HS-5 (cell line): ENCODE measurements at regions not wholly inside any gene's neighbourhood (a gene's known extent, or its start where the extent isn't known, plus 50 kb on each side); places are given as distances from the start of the nearest gene placed in this dataset.

ENCODE experiments used
- DNase-seq: peaks from one replicate; pipeline ENCODE4 v3.0.0-alpha.2; 2012; ENCODE audit warnings: low read depth

- no peak for DNase-seq
Observed at GRCh38 chr12:74816398-74817175, 279.0 kb downstream of the ATXN7L3B start.

DNA sequence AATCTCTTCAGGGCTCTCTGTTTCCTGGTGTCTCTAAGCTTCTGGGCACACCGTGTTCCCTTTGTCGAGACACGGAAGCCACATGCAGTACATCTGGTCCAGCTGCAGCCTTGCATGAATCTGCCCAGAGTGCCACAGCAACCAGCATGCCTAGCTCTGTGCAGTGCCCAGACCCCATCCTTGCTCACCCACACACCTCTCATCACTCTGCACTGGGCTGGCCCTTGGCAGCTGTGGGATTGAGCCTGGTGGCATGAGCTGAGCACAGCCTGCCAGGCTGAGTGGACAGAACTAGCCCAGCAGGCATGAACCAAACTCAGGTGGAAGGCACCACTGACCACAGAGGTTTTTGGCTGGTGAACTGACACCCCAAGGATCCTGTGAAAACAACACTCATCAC lies 279.9 kb downstream of the ATXN7L3B start:
- no peak for DNase-seq

- DNase-seq = no peak
Observed at GRCh38 chr12:74818412-74818811, 280.8 kb downstream of the ATXN7L3B start.

DNA sequence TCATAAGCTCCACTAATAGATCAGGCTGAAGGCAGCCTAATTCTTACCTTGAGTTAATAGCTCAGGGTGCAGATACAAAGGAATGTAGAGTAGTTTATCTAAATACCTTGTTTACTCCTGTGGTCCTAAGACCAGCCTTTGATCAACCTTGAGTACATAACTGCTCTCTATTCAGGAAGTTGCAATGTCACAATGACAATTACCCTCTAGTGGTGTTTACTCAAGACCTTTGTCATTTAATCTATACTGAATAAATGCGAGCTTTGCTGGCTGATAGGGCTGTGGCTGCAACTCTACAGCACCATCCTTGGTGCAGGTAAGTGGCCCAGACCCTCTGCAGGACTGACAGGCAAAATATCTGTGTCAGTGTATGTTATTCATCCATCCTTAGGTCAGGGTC lies 282.7 kb downstream of the ATXN7L3B start:
- no peak for DNase-seq

DNA sequence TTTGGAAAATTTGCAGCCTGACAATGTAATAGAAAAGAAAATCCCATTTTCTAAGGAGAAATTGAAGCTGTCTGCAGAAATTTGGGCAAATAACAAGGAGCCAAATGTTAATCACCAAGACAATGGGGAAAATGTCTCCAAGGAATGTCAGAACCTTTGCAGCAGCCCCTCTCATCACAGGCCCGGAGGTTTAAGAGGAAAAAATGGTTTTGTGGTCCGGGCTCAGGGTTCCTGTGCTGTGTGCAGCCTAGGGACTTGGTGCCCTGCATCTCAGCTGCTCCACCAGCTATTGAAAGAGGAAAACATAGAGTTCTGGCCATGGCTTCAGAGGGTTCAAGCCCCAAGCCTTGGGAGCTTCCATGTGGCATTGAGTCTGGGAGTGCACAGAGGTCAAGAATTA lies 298.9 kb downstream of the ATXN7L3B start:
- no peak for DNase-seq

GRCh38 chr12:74846116-74846515 lies 308.5 kb downstream of the ATXN7L3B start:
- no peak for DNase-seq

- no peak for DNase-seq
Observed at GRCh38 chr12:74847169-74847568, 309.5 kb downstream of the ATXN7L3B start.

DNA sequence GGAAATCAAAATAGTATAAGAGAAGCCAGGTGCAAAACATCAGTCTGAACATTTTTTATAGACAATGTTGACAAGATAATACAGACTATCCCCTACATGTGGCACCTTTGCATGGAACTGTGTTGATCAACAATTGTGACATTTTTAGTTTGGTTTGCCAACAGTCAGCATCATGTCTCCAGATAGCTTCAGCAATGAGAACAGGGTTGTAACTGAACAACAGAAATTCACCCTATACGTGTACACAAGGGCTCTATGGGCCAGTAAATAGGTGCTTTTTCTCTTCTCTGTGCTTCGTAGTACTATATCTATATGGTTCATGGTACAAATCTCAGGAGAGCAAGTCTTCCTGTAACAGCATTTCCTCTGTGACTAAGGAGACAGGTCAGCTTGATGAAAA lies 310.4 kb downstream of the ATXN7L3B start:
- DNase-seq = no peak

DNA sequence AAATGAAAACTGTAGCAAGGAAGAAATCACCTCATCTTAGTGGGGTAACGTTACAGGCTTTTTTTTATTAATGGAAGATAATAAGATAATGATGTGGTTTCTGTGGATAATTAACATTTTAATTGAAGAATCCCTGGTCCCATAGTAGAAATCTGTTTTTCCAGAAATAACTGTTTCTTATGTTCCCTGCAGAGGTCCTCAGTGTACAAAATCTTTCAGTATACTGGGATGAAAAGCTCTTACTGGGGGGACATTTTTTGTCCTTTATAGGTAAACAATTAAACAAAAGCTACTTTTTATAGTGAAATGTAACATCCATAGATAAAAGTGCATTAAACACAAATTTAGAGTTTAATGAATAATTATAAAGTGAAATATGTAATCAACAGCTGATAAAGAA lies 312.2 kb downstream of the ATXN7L3B start:
- no peak for DNase-seq

- DNase-seq = no peak
Observed at GRCh38 chr12:74871817-74872216, 334.2 kb downstream of the ATXN7L3B start.

DNA sequence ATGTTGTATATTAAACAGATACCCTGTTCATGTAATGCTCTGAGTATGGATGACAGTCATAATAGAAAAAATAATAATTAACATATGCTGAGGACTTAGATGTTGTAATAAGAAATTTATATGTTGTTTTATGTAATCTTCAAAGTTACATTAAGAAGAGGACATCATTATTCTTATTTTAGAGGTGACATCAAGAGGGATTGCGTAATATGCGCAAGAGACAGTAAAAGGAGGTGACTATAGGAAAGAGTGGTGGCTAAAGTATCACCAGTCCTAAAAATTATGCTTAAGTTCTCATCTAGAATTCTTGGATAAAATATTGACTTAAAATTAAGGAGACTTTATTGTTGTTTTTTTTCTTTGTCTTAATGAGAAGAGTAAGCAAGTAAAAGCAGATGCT lies 323.9 kb downstream of the KCNC2 start:
- DNase-seq = no peak

GRCh38 chr12:74889073-74889472 lies 320.6 kb downstream of the KCNC2 start:
- DNase-seq = no peak

GRCh38 chr12:74889563-74890236 lies 319.9 kb downstream of the KCNC2 start:
- peak; percentile 50 for DNase-seq

- peak; percentile 84 for DNase-seq
Observed at GRCh38 chr12:74890237-74890599, 319.4 kb downstream of the KCNC2 start.

- no peak for DNase-seq
Observed at GRCh38 chr12:74891083-74891668, 318.5 kb downstream of the KCNC2 start.

GRCh38 chr12:74892057-74892633 lies 317.5 kb downstream of the KCNC2 start:
- DNase-seq = no peak

- DNase-seq = no peak
Observed at GRCh38 chr12:74896186-74896585, 313.5 kb downstream of the KCNC2 start.

DNA sequence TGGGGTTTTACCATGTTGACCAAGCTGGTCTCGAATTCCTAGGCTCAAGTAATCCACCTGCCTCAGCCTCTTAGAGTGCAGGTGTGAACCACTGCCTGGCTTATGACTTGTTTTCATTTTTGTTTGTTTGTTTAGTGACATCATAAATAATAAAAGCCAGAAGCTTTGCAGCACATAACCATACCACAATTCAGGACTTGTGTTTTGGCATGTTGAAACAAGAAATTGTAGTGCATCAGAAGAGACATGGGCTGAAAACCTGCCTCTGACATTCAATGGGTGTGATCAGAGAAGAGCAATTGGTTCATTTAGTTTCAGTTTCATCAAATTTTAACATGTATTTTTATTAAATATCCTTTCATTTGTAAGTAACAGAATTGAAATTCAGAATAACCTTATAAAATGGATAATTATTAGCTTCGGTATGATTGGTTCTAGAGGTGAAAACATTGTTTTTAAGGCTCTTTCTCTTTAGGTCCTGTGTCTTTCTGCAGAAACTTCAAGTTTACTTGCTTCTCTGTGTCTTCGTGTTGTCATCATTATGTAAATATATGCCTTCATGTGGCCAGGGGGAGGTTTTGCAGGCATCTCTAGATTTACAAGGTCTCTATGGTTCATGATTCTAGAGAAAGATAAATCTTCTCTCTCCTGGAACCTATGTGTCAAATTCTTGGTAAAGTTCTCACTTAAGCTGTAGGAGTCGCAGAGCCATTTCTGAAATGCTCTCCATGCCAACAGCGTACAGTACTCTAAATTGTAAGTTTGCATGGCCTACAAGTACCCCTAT lies 312.0 kb downstream of the KCNC2 start:
- no peak for DNase-seq

GRCh38 chr12:74899031-74899829 lies 310.4 kb downstream of the KCNC2 start:
- no peak for DNase-seq

DNA sequence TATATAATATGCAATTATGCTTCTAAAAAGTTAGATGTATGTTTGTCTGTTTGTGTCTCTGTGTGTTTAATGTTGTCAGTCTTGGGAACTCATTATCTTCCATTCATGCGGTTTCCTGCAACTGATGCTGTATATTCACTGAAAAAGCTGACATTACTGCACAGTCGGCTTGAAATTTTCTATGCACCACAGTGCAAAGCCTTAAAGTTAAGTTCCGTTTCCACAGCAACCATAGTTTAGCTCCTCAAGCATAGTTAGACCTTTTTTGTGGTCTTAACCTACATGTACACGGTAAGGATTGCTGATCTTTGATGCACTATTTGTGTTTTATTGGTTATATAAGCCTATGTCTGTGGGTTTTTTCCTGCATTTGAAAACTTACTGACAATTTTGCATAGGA lies 309.4 kb downstream of the KCNC2 start:
- no peak for DNase-seq

GRCh38 chr12:74903522-74903921 lies 306.1 kb downstream of the KCNC2 start:
- DNase-seq = no peak
